ENCODE measurements at regions not wholly inside any gene's neighbourhood (a gene's known extent, or its start where the extent isn't known, plus 50 kb on each side); places are given as distances from the start of the nearest gene placed in this dataset.

- Histone ChIP-seq H3K9me3 (replicated peaks in 1 of 3) (no peaks in the 10 kb centered on the region), H3K27me3 (peaks cover 2% of the 10 kb centered on the region), H3K27ac (no peak overlapping the region), H3K36me3 (replicated peaks in 1 of 2) (no peaks in the 10 kb centered on the region), H3K4me3 (no peak overlapping the region), H3K4me1 (replicated peaks in 1 of 2) (peaks cover 0 to 8% of the 10 kb centered on the region in 2 donors)
- TF ChIP-seq CTCF (IDR thresholded peaks at IDR 0.05) (no peak), POLR2A (IDR thresholded peaks at IDR 0.05) (no peak)
- WGBS, 4 donors: 60 to 73% (median 68%) methylated on average over 9 of the region's 9 CpGs
- DNase-seq: peak in 1 of 7 donors; percentile 19
- intact Hi-C loops (cut with DNase I): no loop called here
These were observed 232.6 kb upstream of the FERD3L start for GRCh38 chr7:19377611-19378344.

GRCh38 chr7:19376538-19376937 lies 231.3 kb upstream of the FERD3L start:
- DNase-seq: no peak
- 17 to 31% (median 23%) methylated on average over 3 of the region's 3 CpGs for WGBS, 4 donors
- Histone ChIP-seq H3K36me3 (replicated peaks in 1 of 2) (no peaks in the 10 kb centered on the region), H3K9me3 (replicated peaks in 1 of 3) (no peaks in the 10 kb centered on the region), H3K27me3 (peaks cover 2% of the 10 kb centered on the region), H3K4me3 (no peak overlapping the region), H3K4me1 (replicated peaks in 1 of 2) (peaks cover 0 to 8% of the 10 kb centered on the region in 2 donors), H3K27ac (no peak overlapping the region)
- TF ChIP-seq POLR2A (IDR thresholded peaks at IDR 0.05) (no peak), CTCF (IDR thresholded peaks at IDR 0.05) (no peak)
- intact Hi-C loops (cut with DNase I): no loop called here

GRCh38 chr7:19375976-19376375 lies 230.8 kb upstream of the FERD3L start:
- Histone ChIP-seq H3K27ac (no peak overlapping the region), H3K36me3 (replicated peaks in 1 of 2) (no peaks in the 10 kb centered on the region), H3K9me3 (replicated peaks in 1 of 3) (no peaks in the 10 kb centered on the region), H3K27me3 (peaks cover 2% of the 10 kb centered on the region), H3K4me3 (no peak overlapping the region), H3K4me1 (replicated peaks in 1 of 2) (peaks cover 0 to 8% of the 10 kb centered on the region in 2 donors)
- intact Hi-C loops (cut with DNase I): no loop called here
- 64 to 79% (median 68%) methylated on average over 1 of the region's 1 CpG for WGBS, 4 donors
- no peak for DNase-seq
- TF ChIP-seq POLR2A (IDR thresholded peaks at IDR 0.05) (no peak), CTCF (IDR thresholded peaks at IDR 0.05) (no peak)

GRCh38 chr7:19373334-19373733 lies 228.1 kb upstream of the FERD3L start:
- H3K27ac ChIP-seq: no peak overlapping the region
- H3K9me3 ChIP-seq (replicated peaks in 1 of 3): no peaks in the 10 kb centered on the region
- no peaks in the 10 kb centered on the region for H3K36me3 ChIP-seq (replicated peaks in 1 of 2)
- TF ChIP-seq POLR2A (IDR thresholded peaks at IDR 0.05) (no peak), CTCF (IDR thresholded peaks at IDR 0.05) (no peak)
- no peaks in the 10 kb centered on the region for H3K27me3 ChIP-seq
- H3K4me1 ChIP-seq (replicated peaks in 1 of 2): peaks cover 0 to 8% of the 10 kb centered on the region in 2 donors
- H3K4me3 ChIP-seq: no peak overlapping the region
- WGBS, 4 donors: 67 to 82% (median 72%) methylated on average over 2 of the region's 2 CpGs
- intact Hi-C loops (cut with DNase I): no loop called here
- no peak for DNase-seq
